ENCODE measurements at regions not wholly inside any gene's neighbourhood (a gene's known extent, or its start where the extent isn't known, plus 50 kb on each side); places are given as distances from the start of the nearest gene placed in this dataset.

DNA sequence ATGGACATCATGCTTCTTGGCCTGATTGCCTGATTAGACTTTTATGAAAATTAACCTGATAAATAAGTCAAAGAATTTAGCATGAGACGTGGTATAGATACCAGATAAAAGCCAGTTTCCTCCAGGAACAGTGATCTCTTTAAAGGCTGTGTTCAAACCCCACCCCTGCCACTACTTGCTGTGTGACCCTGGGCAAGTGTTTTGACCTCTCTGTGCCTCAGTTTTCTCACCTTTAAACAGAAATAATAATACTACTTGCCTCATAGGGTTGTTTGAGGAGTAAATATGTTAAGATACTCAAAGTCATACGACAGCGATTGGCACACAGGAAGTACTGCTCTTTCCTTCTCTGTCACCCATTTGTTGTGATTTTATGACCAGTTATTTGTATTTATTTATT lies 115.5 kb downstream of the MAF start:
- Histone ChIP-seq H2AFZ (ENCODE audit: low read length) (no peak overlapping the region), H3K79me2 (ENCODE audit: low read length) (no peaks in the 10 kb centered on the region), H3K36me3 (replicated peaks; ENCODE audit: insufficient read depth, low read length) (no peaks in the 10 kb centered on the region), H3K27me3 (replicated peaks; ENCODE audit: insufficient read depth, low read length) (no peaks in the 10 kb centered on the region), H3K9me2 (replicated peaks; ENCODE audit: insufficient read depth, low read length) (no peaks in the 10 kb centered on the region), H3K4me3 (ENCODE audit: low read length) (no peak overlapping the region), H3K9ac (ENCODE audit: low read length) (no peak overlapping the region), H3F3A (ENCODE audit: insufficient read depth, low read length) (no peaks in the 10 kb centered on the region), H3K4me2 (ENCODE audit: low read depth, low read length) (no peak overlapping the region), H4K20me1 (ENCODE audit: insufficient read depth, low read length) (no peaks in the 10 kb centered on the region), H3K9me3 (replicated peaks; ENCODE audit: insufficient read depth, low read length) (no peaks in the 10 kb centered on the region), H3K4me1 (ENCODE audit: low read length) (no peaks in the 10 kb centered on the region), H3K27ac (ENCODE audit: low read length) (no peak overlapping the region)
- TF ChIP-seq EZH2phosphoT487 (IDR thresholded peaks at IDR 0.05; ENCODE audit: low read length) (no peak), EZH2 (optimal IDR thresholded peaks at IDR 0.05; ENCODE audit: low read depth, low read length) (no peak)
- TF ChIP-seq, protein P1, sequence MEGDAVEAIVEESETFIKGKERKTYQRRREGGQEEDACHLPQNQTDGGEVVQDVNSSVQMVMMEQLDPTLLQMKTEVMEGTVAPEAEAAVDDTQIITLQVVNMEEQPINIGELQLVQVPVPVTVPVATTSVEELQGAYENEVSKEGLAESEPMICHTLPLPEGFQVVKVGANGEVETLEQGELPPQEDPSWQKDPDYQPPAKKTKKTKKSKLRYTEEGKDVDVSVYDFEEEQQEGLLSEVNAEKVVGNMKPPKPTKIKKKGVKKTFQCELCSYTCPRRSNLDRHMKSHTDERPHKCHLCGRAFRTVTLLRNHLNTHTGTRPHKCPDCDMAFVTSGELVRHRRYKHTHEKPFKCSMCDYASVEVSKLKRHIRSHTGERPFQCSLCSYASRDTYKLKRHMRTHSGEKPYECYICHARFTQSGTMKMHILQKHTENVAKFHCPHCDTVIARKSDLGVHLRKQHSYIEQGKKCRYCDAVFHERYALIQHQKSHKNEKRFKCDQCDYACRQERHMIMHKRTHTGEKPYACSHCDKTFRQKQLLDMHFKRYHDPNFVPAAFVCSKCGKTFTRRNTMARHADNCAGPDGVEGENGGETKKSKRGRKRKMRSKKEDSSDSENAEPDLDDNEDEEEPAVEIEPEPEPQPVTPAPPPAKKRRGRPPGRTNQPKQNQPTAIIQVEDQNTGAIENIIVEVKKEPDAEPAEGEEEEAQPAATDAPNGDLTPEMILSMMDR (IDR thresholded peaks at IDR 0.05; ENCODE audit: low read length): no peak
- DNase-seq: no peak

DNA sequence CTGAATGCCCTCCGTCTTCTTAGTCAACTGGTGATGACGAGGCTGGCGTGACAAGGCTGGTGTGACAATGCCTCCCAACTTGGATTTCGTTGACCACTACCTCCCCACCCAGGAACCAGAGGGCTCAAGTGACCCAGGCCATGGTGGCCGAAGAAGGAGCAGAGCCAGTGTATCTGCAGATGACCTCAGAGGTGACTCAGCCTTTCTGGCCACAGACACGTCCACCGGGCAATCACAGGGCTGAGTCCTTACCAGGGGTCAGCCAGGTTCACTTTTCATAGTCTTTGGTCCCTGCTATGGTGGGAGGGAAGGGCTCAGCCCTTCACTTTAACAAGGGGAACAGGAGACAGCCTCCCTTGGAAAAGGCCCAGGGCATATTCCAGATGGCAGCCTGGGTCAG lies 116.3 kb downstream of the MAF start:
- H3K27me3 ChIP-seq (replicated peaks; ENCODE audit: insufficient read depth, low read length): no peaks in the 10 kb centered on the region
- DNase-seq: no peak
- no peaks in the 10 kb centered on the region for H3K79me2 ChIP-seq (ENCODE audit: low read length)
- no peak overlapping the region for H3K4me2 ChIP-seq (ENCODE audit: low read depth, low read length)
- H3K27ac ChIP-seq (ENCODE audit: low read length): no peak overlapping the region
- TF ChIP-seq EZH2phosphoT487 (IDR thresholded peaks at IDR 0.05; ENCODE audit: low read length): no peak
- no peak for TF ChIP-seq EZH2 (optimal IDR thresholded peaks at IDR 0.05; ENCODE audit: low read depth, low read length)
- TF ChIP-seq, protein P1 (IDR thresholded peaks at IDR 0.05; ENCODE audit: low read length): no peak
- H3F3A ChIP-seq (ENCODE audit: insufficient read depth, low read length): no peaks in the 10 kb centered on the region
- H3K9me3 ChIP-seq (replicated peaks; ENCODE audit: insufficient read depth, low read length): no peaks in the 10 kb centered on the region
- H2AFZ ChIP-seq (ENCODE audit: low read length): no peak overlapping the region
- H3K4me1 ChIP-seq (ENCODE audit: low read length): no peaks in the 10 kb centered on the region
- H4K20me1 ChIP-seq (ENCODE audit: insufficient read depth, low read length): no peaks in the 10 kb centered on the region
- H3K9ac ChIP-seq (ENCODE audit: low read length): no peak overlapping the region
- H3K9me2 ChIP-seq (replicated peaks; ENCODE audit: insufficient read depth, low read length): no peaks in the 10 kb centered on the region
- H3K36me3 ChIP-seq (replicated peaks; ENCODE audit: insufficient read depth, low read length): no peaks in the 10 kb centered on the region
- no peak overlapping the region for H3K4me3 ChIP-seq (ENCODE audit: low read length)

DNA sequence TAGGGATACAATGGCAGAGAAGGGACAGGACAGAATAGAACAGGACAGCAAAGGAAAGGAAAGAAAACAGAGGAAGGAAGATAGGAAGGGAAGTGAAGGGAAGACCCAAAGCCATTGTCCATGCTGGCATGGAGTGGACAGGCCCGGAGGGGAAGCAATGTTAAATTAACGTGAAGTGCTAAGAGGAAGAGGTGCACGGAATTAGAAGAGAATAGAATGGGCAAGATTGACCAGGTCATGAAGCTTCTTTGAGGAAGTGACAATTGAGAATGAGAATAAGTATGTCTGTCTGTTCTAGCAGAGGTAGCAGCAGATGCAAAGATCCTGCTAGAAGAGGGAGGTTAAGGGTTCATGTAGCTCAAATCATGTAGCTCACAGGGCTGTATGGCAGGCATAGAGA lies 117.2 kb downstream of the MAF start:
- H3K27ac ChIP-seq (ENCODE audit: low read length): no peak overlapping the region
- no peaks in the 10 kb centered on the region for H3K79me2 ChIP-seq (ENCODE audit: low read length)
- H3K9ac ChIP-seq (ENCODE audit: low read length): no peak overlapping the region
- DNase-seq: no peak
- no peaks in the 10 kb centered on the region for H3K27me3 ChIP-seq (replicated peaks; ENCODE audit: insufficient read depth, low read length)
- no peaks in the 10 kb centered on the region for H4K20me1 ChIP-seq (ENCODE audit: insufficient read depth, low read length)
- H2AFZ ChIP-seq (ENCODE audit: low read length): no peak overlapping the region
- no peaks in the 10 kb centered on the region for H3K9me2 ChIP-seq (replicated peaks; ENCODE audit: insufficient read depth, low read length)
- no peaks in the 10 kb centered on the region for H3K4me1 ChIP-seq (ENCODE audit: low read length)
- H3K4me3 ChIP-seq (ENCODE audit: low read length): no peak overlapping the region
- H3K9me3 ChIP-seq (replicated peaks; ENCODE audit: insufficient read depth, low read length): no peaks in the 10 kb centered on the region
- TF ChIP-seq EZH2 (optimal IDR thresholded peaks at IDR 0.05; ENCODE audit: low read depth, low read length) (no peak), EZH2phosphoT487 (IDR thresholded peaks at IDR 0.05; ENCODE audit: low read length) (no peak)
- TF ChIP-seq, protein P1 (IDR thresholded peaks at IDR 0.05; ENCODE audit: low read length): no peak
- H3K36me3 ChIP-seq (replicated peaks; ENCODE audit: insufficient read depth, low read length): no peaks in the 10 kb centered on the region
- H3K4me2 ChIP-seq (ENCODE audit: low read depth, low read length): no peak overlapping the region
- H3F3A ChIP-seq (ENCODE audit: insufficient read depth, low read length): no peaks in the 10 kb centered on the region

All from MM.1S (cell line).